Omental fat pad (tissue), 3 donors: ENCODE measurements at regions not wholly inside any gene's neighbourhood (a gene's known extent, or its start where the extent isn't known, plus 50 kb on each side); places are given as distances from the start of the nearest gene placed in this dataset.
A peak's percentile ranks its signal among the peaks of the same experiment; 100 is the strongest.

Source experiments
- ATAC-seq: fragments of 150-250 bp; one replicate; pipeline ENCODE4 v1.9.1; 2016; ENCODE audit warnings: mild to moderate bottlenecking, moderate library complexity; ENCODE audit not compliant: low FRiP score
- DNase-seq: peaks from one replicate; pipeline ENCODE4 v3.0.0-alpha.2; 2019; ENCODE audit warnings: low spot score
- CTCF ChIP-seq, 3 donors: fragments of 450-650 bp; IDR thresholded peaks; one replicate each; pipeline ENCODE4 v1.5.1; 2016 to 2017; ENCODE audit warnings: antibody characterized with exemption in 3 of 3, mild to moderate bottlenecking in 3 of 3, moderate library complexity in 2 of 3

- DNase-seq, result no peak
- TF ChIP-seq CTCF (IDR thresholded peaks at IDR 0.05), result no peak
- ATAC-seq, result no peak
These were observed 152.0 kb upstream of the MYO16 start for GRCh38 chr13:108477376-108477775.

- ATAC-seq (no peak), DNase-seq (no peak)
- no peak for TF ChIP-seq CTCF (IDR thresholded peaks at IDR 0.05)
These were observed 151.2 kb upstream of the MYO16 start for GRCh38 chr13:108478179-108478578.

- ATAC-seq (no peak), DNase-seq (no peak)
- TF ChIP-seq CTCF (IDR thresholded peaks at IDR 0.05), result no peak
These were observed 145.4 kb upstream of the MYO16 start for GRCh38 chr13:108483981-108484380.

GRCh38 chr13:108486096-108486495 is 143.3 kb upstream of the MYO16 start:
- TF ChIP-seq CTCF (IDR thresholded peaks at IDR 0.05), result no peak
- ATAC-seq (no peak), DNase-seq (no peak)

GRCh38 chr13:108494991-108495645 is 134.3 kb upstream of the MYO16 start:
- ATAC-seq, result peak; percentile 37
- no peak for DNase-seq
- no peak for TF ChIP-seq CTCF (IDR thresholded peaks at IDR 0.05)

GRCh38 chr13:108495646-108496361 is 133.6 kb upstream of the MYO16 start:
- ATAC-seq (no peak), DNase-seq (no peak)
- TF ChIP-seq CTCF (IDR thresholded peaks at IDR 0.05), result no peak
